NCI-H146 treated with DMSO at 0.1 percent for 48 hours (cell line): ENCODE measurements at regions not wholly inside any gene's neighbourhood (a gene's known extent, or its start where the extent isn't known, plus 50 kb on each side); places are given as distances from the start of the nearest gene placed in this dataset.
A peak's percentile ranks its signal among the peaks of the same experiment; 100 is the strongest.

ENCODE experiments used
- DNase-seq: peaks from one replicate; lab custom pipeline; 2025; ENCODE audit not compliant: unreplicated experiment; lab: John Stamatoyannopoulos, UW

- DNase-seq: peak; percentile 96
Measured at GRCh38 chr6:113642714-113643406, 214.3 kb upstream of the MARCKS start.

- DNase-seq: no peak
Measured at GRCh38 chr6:113643407-113643770, 213.8 kb upstream of the MARCKS start.

- DNase-seq: no peak
Measured at GRCh38 chr6:113644861-113645575, 212.1 kb upstream of the MARCKS start.

GRCh38 chr6:113645576-113645970 is 211.6 kb upstream of the MARCKS start:
- DNase-seq: no peak

GRCh38 chr6:113645986-113646385 is 211.2 kb upstream of the MARCKS start:
- no peak for DNase-seq

- no peak for DNase-seq
Measured at GRCh38 chr6:113646701-113647100, 210.4 kb upstream of the MARCKS start.

GRCh38 chr6:113647143-113647889 is 209.8 kb upstream of the MARCKS start:
- no peak for DNase-seq

- no peak for DNase-seq
Measured at GRCh38 chr6:113648698-113649097, 208.4 kb upstream of the MARCKS start.

GRCh38 chr6:113649276-113649675 is 207.9 kb upstream of the MARCKS start:
- no peak for DNase-seq

GRCh38 chr6:113649880-113650609 is 207.1 kb upstream of the MARCKS start:
- no peak for DNase-seq

GRCh38 chr6:113650610-113650979 is 206.6 kb upstream of the MARCKS start:
- DNase-seq: no peak

- DNase-seq: no peak
Measured at GRCh38 chr6:113651120-113651519, 206.0 kb upstream of the MARCKS start.

GRCh38 chr6:113651920-113652319 is 205.2 kb upstream of the MARCKS start:
- DNase-seq: no peak

GRCh38 chr6:113653275-113653674 is 203.9 kb upstream of the MARCKS start:
- no peak for DNase-seq

- DNase-seq: no peak
Measured at GRCh38 chr6:113654396-113654795, 202.7 kb upstream of the MARCKS start.

- DNase-seq: no peak
Measured at GRCh38 chr6:113655761-113656160, 201.4 kb upstream of the MARCKS start.

GRCh38 chr6:113659762-113660404 is 197.3 kb upstream of the MARCKS start:
- DNase-seq: no peak

GRCh38 chr6:113660819-113661218 is 196.3 kb upstream of the MARCKS start:
- DNase-seq: no peak

GRCh38 chr6:113662093-113662665 is 195.0 kb upstream of the MARCKS start:
- no peak for DNase-seq

GRCh38 chr6:113662688-113663333 is 194.3 kb upstream of the MARCKS start:
- no peak for DNase-seq
